Keratinocyte (primary cell): ENCODE measurements at regions not wholly inside any gene's neighbourhood (a gene's known extent, or its start where the extent isn't known, plus 50 kb on each side); places are given as distances from the start of the nearest gene placed in this dataset.

Experiments used
- DNase-seq: peaks from one replicate; pipeline ENCODE4 v3.0.0-alpha.2; 2011; ENCODE audit warnings: low read depth, missing footprints, low spot score
- FAIRE-seq: peaks from 2 replicates; lab custom pipeline; 2011; peaks lifted over from hg19 to GRCh38; lab: Jason Lieb, UNC
- H2AFZ ChIP-seq: 2 replicates; pipeline ENCODE4 v1.6.0; 2012; ENCODE audit warnings: low read length, control low read depth, inconsistent platforms; ENCODE audit not compliant: control insufficient read depth
- H3K27ac ChIP-seq: 2 replicates; pipeline ENCODE4 v1.5.1; 2011; ENCODE audit warnings: low read length; ENCODE audit not compliant: control insufficient read depth, insufficient read depth
- H3K27me3 ChIP-seq: 3 replicates; pipeline ENCODE4 v1.6.0; 2011; ENCODE audit warnings: low read length; ENCODE audit not compliant: control insufficient read depth, insufficient read depth; ENCODE audit errors: extremely low read depth
- H3K36me3 ChIP-seq, 2 experiments: 2 replicates in 1 of 2; 3 replicates in 1 of 2; pipeline ENCODE4 v1.5.1; 2011; ENCODE audit warnings: low read length in 2 of 2, mild to moderate bottlenecking in 1 of 2; ENCODE audit not compliant: control insufficient read depth in 2 of 2, insufficient read depth in 2 of 2; ENCODE audit errors: extremely low read depth in 1 of 2
- H3K4me1 ChIP-seq: 3 replicates; pipeline ENCODE4 v1.5.1; 2011; ENCODE audit warnings: low read length; ENCODE audit not compliant: control insufficient read depth, insufficient read depth; ENCODE audit errors: extremely low read depth
- H3K4me2 ChIP-seq: 3 replicates; pipeline ENCODE4 v1.6.0; 2011; ENCODE audit warnings: low read depth, low read length; ENCODE audit not compliant: control insufficient read depth, insufficient read depth; ENCODE audit errors: extremely low read depth
- H3K4me3 ChIP-seq, 3 experiments: fragments of 200-600 bp in 1 of 3; sonication (generic) in 1 of 3; 2 replicates in 2 of 3; 3 replicates in 1 of 3; pipeline ENCODE4 v1.5.1; 2011 to 2016; ENCODE audit warnings: low read length in 3 of 3, mild to moderate bottlenecking in 3 of 3, control low read depth in 2 of 3, inconsistent platforms in 1 of 3, low read depth in 1 of 3, mixed read lengths in 1 of 3, mixed run types in 1 of 3, moderate library complexity in 1 of 3; ENCODE audit not compliant: control insufficient read depth in 2 of 3, insufficient read depth in 2 of 3; ENCODE audit errors: extremely low read depth in 1 of 3
- H3K79me2 ChIP-seq: 2 replicates; pipeline ENCODE4 v1.6.0; 2012; ENCODE audit warnings: low read length; ENCODE audit not compliant: control insufficient read depth, insufficient read depth
- H3K9ac ChIP-seq: 3 replicates; pipeline ENCODE4 v1.6.0; 2011; ENCODE audit warnings: low read length; ENCODE audit not compliant: control insufficient read depth, insufficient read depth; ENCODE audit errors: extremely low read depth
- H3K9me1 ChIP-seq: 3 replicates; pipeline ENCODE4 v1.6.0; 2011; ENCODE audit warnings: low read length; ENCODE audit not compliant: control insufficient read depth, insufficient read depth; ENCODE audit errors: extremely low read depth
- H3K9me3 ChIP-seq: 2 replicates; pipeline ENCODE4 v1.5.1; 2012; ENCODE audit warnings: low read depth, low read length; ENCODE audit not compliant: control insufficient read depth
- H4K20me1 ChIP-seq: 3 replicates; pipeline ENCODE4 v1.6.0; 2011; ENCODE audit warnings: low read length; ENCODE audit not compliant: control insufficient read depth, insufficient read depth; ENCODE audit errors: extremely low read depth
- EZH2 ChIP-seq: IDR thresholded peaks from one replicate; pipeline ENCODE4 v1.6.1; 2012; ENCODE audit warnings: inconsistent platforms, mild to moderate bottlenecking, low read length, moderate library complexity
- dilution Hi-C: fragments of 300-500 bp; cut with MboI; formaldehyde crosslinking; loops from one replicate; pipeline ENCODE4 v1.7.0; 2020; ENCODE audit warnings: low sequenced_read_pairs; ENCODE audit not compliant: extremely low pct_ligation_motif_present
- TF ChIP-seq, protein P1 (sequence below), 3 experiments: IDR thresholded peaks in 1 of 3; conservative IDR thresholded peaks in 1 of 3; optimal IDR thresholded peaks in 1 of 3; 2 replicates in 2 of 3; 3 replicates in 1 of 3; pipeline versions ENCODE3 to v1.5.1; 2011; ENCODE audit warnings: low read length in 3 of 3, mild to moderate bottlenecking in 3 of 3, moderate library complexity in 2 of 3, control low read depth in 1 of 3, inconsistent platforms in 1 of 3; ENCODE audit not compliant: insufficient read depth in 2 of 3; ENCODE audit errors: extremely low read depth in 1 of 3

DNA sequence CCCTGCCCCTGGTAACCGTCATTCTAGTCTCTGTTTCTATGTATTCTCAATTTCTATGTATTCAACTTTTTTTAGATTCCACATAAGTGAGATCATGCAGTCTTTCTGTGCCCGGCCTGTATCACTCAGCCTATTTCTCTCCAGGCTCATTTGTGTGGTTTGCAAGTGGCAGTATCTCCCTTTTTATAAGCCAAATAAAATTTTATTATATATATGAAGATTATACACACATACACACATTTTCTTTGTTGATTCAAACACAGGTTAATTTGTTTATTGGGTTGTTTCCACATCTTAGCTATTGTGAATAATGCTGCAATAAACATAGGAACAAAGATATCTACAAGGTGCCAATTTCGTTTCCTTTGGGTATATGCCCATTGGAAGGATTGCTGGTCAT lies 571.7 kb downstream of the DHX35 start:
- H4K20me1 ChIP-seq = no peaks in the 10 kb centered on the region
- no peak overlapping the region for H3K27ac ChIP-seq
- H3K36me3 ChIP-seq = no peaks in the 10 kb centered on the region
- H3K4me1 ChIP-seq = peaks cover 11% of the 10 kb centered on the region
- no peak overlapping the region for H3K4me3 ChIP-seq
- no peak overlapping the region for H3K4me2 ChIP-seq
- no peak overlapping the region for H3K9ac ChIP-seq
- H3K9me3 ChIP-seq = no peaks in the 10 kb centered on the region
- peaks cover 3% of the 10 kb centered on the region for H3K9me1 ChIP-seq
- H2AFZ ChIP-seq = no peak overlapping the region
- FAIRE-seq = no peak
- dilution Hi-C loops = no loop called here
- no peak for DNase-seq
- no peaks in the 10 kb centered on the region for H3K79me2 ChIP-seq
- TF ChIP-seq, protein P1, sequence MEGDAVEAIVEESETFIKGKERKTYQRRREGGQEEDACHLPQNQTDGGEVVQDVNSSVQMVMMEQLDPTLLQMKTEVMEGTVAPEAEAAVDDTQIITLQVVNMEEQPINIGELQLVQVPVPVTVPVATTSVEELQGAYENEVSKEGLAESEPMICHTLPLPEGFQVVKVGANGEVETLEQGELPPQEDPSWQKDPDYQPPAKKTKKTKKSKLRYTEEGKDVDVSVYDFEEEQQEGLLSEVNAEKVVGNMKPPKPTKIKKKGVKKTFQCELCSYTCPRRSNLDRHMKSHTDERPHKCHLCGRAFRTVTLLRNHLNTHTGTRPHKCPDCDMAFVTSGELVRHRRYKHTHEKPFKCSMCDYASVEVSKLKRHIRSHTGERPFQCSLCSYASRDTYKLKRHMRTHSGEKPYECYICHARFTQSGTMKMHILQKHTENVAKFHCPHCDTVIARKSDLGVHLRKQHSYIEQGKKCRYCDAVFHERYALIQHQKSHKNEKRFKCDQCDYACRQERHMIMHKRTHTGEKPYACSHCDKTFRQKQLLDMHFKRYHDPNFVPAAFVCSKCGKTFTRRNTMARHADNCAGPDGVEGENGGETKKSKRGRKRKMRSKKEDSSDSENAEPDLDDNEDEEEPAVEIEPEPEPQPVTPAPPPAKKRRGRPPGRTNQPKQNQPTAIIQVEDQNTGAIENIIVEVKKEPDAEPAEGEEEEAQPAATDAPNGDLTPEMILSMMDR (optimal IDR thresholded peaks at IDR 0.05 in 1 of 3, IDR thresholded peaks at IDR 0.05 in 1 of 3, conservative IDR thresholded peaks at IDR 0.05 in 1 of 3; ENCODE audit: extremely low read depth in 1 of 3, insufficient read depth in 2 of 3, low read length in 3 of 3) = no peak
- TF ChIP-seq EZH2 = no peak
- H3K27me3 ChIP-seq = no peaks in the 10 kb centered on the region

DNA sequence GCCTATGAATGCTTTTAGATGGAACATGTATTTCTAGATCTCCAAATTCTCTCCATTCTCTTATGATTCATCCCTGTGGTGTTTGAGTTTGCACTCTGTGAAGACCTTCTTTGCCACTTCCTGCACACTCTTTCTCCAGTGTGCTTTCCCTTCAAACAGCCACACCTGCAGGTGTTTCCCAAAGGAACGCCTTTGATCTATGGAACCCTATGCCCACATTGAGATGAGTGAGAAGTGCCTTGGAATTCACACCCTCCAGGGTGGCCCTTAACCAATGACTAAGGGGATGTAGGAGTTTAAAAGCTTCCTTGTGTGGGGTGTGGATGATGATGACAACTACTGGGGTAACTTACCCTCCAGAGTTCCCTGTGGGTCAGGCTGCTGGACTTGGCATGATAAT lies 570.1 kb downstream of the DHX35 start:
- Histone ChIP-seq H3K4me3 (no peak overlapping the region), H3K27ac (no peak overlapping the region), H3K4me1 (peaks cover 11% of the 10 kb centered on the region), H3K9me3 (no peaks in the 10 kb centered on the region), H3K79me2 (no peaks in the 10 kb centered on the region), H3K36me3 (no peaks in the 10 kb centered on the region), H2AFZ (no peak overlapping the region), H3K9ac (no peak overlapping the region), H3K27me3 (no peaks in the 10 kb centered on the region), H3K9me1 (peaks cover 3% of the 10 kb centered on the region), H3K4me2 (no peak overlapping the region), H4K20me1 (no peaks in the 10 kb centered on the region)
- peak; percentile 68 for FAIRE-seq
- dilution Hi-C loops = no loop called here
- TF ChIP-seq, protein P1 (optimal IDR thresholded peaks at IDR 0.05 in 1 of 3, IDR thresholded peaks at IDR 0.05 in 1 of 3, conservative IDR thresholded peaks at IDR 0.05 in 1 of 3; ENCODE audit: extremely low read depth in 1 of 3, insufficient read depth in 2 of 3, low read length in 3 of 3) = no peak
- TF ChIP-seq EZH2 = no peak
- DNase-seq = peak; percentile 55
